ENCODE measurements at regions not wholly inside any gene's neighbourhood (a gene's known extent, or its start where the extent isn't known, plus 50 kb on each side); places are given as distances from the start of the nearest gene placed in this dataset.

DNA sequence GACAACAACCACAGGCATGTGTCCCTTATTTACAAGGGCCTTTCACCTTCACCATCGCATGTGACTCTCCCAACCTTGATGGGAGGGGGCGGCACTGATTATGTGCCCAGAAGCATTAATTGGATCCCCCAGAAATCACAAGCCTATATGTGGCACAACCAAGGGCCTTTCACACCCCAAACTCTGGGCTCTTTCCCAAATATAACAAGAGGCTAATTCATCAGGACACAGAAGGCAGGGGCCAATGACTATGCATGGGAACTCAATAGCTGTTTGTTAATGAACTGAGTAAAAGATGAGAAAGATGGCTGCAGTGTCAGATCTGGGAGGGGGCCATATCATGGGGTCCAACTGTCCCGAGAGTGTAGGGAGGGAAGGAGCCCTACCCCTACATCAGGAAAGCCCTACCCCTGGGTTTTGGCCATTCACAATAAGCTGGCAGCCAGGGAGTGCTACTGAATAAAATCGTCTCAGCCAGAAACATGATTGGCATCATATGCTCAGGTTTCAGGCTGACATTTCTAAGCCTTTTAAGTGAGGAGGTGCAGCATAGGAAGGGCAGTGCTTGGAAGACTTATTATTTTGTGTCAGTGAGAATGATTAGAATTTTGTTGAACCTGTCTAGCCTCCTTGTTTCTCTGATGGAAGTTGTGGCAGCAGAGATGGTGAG, 814.4 kb upstream of the AMELY start:
- TF ChIP-seq, protein P1, sequence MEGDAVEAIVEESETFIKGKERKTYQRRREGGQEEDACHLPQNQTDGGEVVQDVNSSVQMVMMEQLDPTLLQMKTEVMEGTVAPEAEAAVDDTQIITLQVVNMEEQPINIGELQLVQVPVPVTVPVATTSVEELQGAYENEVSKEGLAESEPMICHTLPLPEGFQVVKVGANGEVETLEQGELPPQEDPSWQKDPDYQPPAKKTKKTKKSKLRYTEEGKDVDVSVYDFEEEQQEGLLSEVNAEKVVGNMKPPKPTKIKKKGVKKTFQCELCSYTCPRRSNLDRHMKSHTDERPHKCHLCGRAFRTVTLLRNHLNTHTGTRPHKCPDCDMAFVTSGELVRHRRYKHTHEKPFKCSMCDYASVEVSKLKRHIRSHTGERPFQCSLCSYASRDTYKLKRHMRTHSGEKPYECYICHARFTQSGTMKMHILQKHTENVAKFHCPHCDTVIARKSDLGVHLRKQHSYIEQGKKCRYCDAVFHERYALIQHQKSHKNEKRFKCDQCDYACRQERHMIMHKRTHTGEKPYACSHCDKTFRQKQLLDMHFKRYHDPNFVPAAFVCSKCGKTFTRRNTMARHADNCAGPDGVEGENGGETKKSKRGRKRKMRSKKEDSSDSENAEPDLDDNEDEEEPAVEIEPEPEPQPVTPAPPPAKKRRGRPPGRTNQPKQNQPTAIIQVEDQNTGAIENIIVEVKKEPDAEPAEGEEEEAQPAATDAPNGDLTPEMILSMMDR (IDR thresholded peaks at IDR 0.05) = no peak
- no peak for TF ChIP-seq POLR2A (IDR thresholded peaks at IDR 0.05)
